Activated T-cell treated with anti-CD3 and anti-CD28 coated beads, Interleukin-2, amount 50 U/mL, for 24 hours (primary cell): ENCODE measurements at regions not wholly inside any gene's neighbourhood (a gene's known extent, or its start where the extent isn't known, plus 50 kb on each side); places are given as distances from the start of the nearest gene placed in this dataset.

Experiments used
- DNase-seq: peaks from one replicate; pipeline ENCODE4 v3.0.0-alpha.2; 2020
- H3K27ac Mint-ChIP-seq: 2 replicates; pipeline ENCODE4 v1.8.0; 2020; ENCODE audit warnings: mild to moderate bottlenecking, mixed read lengths
- H3K27me3 Mint-ChIP-seq: 2 replicates; pipeline ENCODE4 v1.8.0; 2020; ENCODE audit warnings: mixed read lengths
- H3K36me3 Mint-ChIP-seq: 2 replicates; pipeline ENCODE4 v1.8.0; 2020; ENCODE audit warnings: low read depth, mixed read lengths
- H3K4me1 Mint-ChIP-seq: 2 replicates; pipeline ENCODE4 v1.8.0; 2020; ENCODE audit warnings: low read depth, mixed read lengths
- H3K4me3 Mint-ChIP-seq: 2 replicates; pipeline ENCODE4 v1.8.0; 2020; ENCODE audit warnings: mild to moderate bottlenecking, moderate library complexity, mixed read lengths
- H3K9me3 Mint-ChIP-seq: 2 replicates; pipeline ENCODE4 v1.8.0; 2020; ENCODE audit warnings: mixed read lengths

DNA sequence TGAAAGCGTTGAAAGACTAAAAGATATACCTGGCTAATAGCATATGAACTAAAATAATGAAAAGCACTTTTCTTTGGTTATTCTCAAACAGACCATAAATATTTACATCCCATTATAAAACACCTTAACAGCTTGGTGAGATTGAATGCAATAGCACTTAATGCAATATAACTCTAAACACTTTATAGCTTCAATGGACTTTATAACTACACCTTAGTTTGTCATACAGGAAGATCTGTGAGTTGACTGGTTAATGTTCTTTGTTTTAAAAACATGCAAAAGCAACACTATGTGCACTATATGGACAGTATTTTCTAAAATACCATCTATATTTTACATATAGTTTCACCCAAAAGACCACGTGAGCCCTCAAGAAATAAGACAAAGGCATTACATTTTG lies 353.3 kb upstream of the ACVR2A start:
- Mint-ChIP-seq H3K27ac (no peak overlapping the region), H3K4me1 (peaks cover 22% of the 10 kb centered on the region), H3K36me3 (no peaks in the 10 kb centered on the region), H3K9me3 (no peaks in the 10 kb centered on the region), H3K4me3 (no peak overlapping the region), H3K27me3 (no peaks in the 10 kb centered on the region)
- DNase-seq = no peak

DNA sequence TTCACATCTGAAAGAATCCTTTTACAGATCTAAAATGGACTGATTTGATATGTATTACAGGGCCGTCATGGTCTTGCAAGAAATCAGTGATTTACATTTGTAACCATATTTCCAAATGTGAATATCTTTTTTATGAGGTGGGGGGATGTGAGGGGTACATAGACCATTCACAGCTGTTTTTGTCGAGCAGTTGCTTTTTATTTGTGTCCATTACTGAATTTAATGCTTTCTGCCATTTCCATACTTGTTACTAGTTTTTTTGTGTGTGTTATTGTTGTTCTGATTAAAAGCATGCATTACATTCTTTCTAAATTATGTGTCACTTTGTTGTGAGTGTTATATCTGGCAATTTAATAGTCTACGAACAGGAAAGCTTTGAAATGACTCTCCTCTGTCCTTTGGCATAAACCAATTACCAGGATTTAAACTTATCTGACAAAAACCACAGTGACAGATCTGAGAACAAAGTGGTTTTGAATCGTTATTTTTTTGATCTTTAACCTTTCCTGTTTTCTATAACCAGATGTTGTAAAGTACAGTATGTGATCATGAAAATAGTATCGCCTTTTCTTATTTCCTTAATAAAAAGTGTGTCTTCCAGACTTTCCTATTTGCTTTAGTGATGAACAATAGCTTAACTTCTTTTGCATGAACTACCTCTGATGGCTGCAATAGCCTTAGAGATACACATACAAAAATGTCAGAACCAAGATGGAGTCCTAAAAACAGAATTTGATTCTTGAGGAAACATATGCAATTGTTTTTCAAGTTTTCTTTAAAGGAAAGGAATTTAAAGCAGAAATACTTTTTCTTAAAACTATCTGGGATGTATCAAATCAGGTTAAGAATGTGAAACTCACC lies 354.2 kb upstream of the ACVR2A start:
- no peak for DNase-seq
- Mint-ChIP-seq H3K27ac (no peak overlapping the region), H3K4me3 (no peak overlapping the region), H3K27me3 (no peaks in the 10 kb centered on the region), H3K9me3 (no peaks in the 10 kb centered on the region), H3K4me1 (peaks cover 22% of the 10 kb centered on the region), H3K36me3 (no peaks in the 10 kb centered on the region)

DNA sequence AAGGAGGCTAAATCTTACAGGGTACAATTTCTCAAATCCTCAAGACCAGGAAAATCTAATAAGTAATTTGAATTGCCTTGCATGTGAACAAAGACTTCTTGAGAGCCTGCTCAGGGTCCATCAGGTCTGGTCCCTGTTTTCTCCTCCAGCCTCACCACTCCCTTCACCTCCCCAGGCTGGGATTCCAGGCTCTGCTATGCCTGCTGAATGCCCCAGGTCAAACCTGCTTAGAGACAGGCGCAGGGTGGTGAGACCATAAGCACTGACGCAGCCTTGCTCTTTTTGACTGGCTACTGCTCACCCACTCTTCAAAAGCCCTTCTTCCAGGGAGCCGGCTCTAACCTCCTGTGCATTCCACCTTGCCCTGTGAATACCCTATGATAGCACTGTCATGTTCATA lies 356.4 kb upstream of the ACVR2A start:
- Mint-ChIP-seq H3K27ac (no peak overlapping the region), H3K9me3 (no peaks in the 10 kb centered on the region), H3K4me3 (no peak overlapping the region), H3K27me3 (no peaks in the 10 kb centered on the region), H3K4me1 (peaks cover 22% of the 10 kb centered on the region), H3K36me3 (no peaks in the 10 kb centered on the region)
- DNase-seq = no peak

DNA sequence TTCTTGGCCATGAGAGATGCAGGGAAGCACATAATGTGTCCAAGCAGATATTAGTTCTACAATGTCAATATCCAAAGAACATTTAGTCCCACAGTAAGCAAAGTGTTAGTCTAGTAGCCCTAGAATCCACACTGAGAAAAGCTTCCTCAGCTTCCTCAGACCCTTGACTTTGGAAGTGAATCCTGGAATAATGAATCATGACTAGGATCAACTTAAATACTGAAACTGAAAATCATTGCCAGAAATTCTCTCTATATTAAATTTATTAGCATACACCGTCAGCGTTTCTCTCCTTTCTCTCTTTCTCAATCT lies 356.9 kb upstream of the ACVR2A start:
- Mint-ChIP-seq H3K27ac (no peak overlapping the region), H3K4me1 (peaks cover 22% of the 10 kb centered on the region)

DNA sequence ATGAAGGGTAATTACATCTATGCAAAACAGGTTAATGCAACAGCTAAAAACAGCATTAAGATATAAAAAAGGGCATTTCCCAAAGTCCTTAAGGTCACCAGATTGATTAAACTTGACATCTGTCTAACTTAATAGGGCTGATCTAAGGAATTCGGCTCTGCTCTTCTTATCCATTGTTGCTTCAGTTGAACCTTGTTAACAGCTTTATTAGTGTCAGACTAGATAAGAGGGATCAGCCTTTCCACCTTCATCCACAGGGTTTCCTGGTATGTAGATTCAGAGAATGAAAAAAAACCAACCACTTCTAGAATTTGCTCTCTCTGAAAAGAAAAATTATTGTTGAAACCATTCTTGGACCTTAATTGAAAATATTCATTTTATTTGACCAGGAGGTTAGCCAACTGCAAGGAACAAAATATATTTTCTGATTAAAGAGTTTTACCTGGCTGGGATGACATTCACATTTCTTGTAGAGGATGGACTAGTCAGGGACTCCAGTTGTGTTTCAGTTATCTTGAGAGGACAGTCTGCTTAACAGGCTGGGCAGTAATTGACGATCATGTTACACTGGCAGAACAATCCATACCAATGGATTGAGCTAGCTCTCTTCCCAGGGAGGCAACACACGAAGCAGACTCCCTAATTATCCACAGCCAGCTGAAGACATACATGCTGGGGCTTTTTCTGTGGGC lies 357.4 kb upstream of the ACVR2A start:
- Mint-ChIP-seq H3K4me1 (peaks cover 22% of the 10 kb centered on the region), H3K27ac (no peak overlapping the region), H3K4me3 (no peak overlapping the region), H3K9me3 (no peaks in the 10 kb centered on the region), H3K36me3 (no peaks in the 10 kb centered on the region), H3K27me3 (no peaks in the 10 kb centered on the region)
- DNase-seq = no peak

More for the DNA sequence above, 356.9 kb upstream of the ACVR2A start:
- Mint-ChIP-seq H3K27me3 (no peaks in the 10 kb centered on the region), H3K9me3 (no peaks in the 10 kb centered on the region), H3K36me3 (no peaks in the 10 kb centered on the region), H3K4me3 (no peak overlapping the region)
- no peak for DNase-seq

DNA sequence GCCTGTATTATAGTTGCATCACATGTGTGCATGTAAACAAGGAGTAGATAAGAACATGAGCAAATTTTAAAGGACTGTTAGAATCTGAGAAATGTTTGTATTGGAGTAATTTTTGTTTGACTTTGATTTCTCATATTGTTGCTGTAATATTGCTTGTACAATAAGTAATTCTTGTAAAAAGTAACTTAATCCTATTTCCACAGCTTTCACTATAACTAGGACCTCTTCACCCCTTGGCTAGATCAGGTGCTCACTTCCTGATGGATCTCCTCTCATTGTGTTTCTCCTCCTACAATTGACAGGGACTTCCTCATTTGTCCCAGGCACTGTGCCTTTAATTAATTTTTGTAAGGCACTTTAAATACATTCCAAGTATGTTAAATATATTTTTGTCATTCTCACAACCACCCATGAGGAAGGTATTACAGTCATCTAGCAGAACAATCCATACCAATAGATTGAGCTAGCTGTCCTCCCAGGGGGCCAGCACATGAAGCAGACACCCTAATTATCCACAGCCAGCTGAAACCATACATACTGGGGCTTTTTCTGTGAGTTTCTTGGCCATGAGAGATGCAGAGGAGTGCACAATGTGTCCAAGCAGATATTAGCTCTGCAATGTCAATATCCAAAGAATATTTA lies 359.5 kb upstream of the ACVR2A start:
- H3K36me3 Mint-ChIP-seq = no peaks in the 10 kb centered on the region
- peaks cover 10% of the 10 kb centered on the region for H3K4me1 Mint-ChIP-seq
- H3K27me3 Mint-ChIP-seq = no peaks in the 10 kb centered on the region
- DNase-seq = no peak
- no peak overlapping the region for H3K27ac Mint-ChIP-seq
- H3K9me3 Mint-ChIP-seq = no peaks in the 10 kb centered on the region
- no peak overlapping the region for H3K4me3 Mint-ChIP-seq

DNA sequence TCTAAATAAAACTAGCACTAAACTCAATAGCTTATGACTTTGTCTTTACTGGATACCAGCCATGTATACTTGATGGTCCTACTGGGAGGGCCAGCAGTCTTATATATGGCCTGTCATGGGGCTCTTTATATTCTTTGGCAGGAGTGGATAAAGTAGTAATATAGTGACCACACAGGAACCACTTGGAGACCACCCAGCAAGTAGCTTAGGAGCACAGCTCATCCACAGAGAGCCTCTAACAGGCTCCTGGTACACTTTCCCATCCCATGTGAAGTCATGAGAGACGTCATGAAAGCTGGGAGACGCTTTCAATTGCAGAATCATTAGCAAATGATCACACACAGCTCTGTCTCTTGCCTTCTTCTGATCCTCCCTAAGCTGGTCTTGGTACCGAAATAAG lies 360.9 kb upstream of the ACVR2A start:
- peaks cover under 1% of the 10 kb centered on the region for H3K4me1 Mint-ChIP-seq
- H3K4me3 Mint-ChIP-seq = no peak overlapping the region
- no peaks in the 10 kb centered on the region for H3K36me3 Mint-ChIP-seq
- no peaks in the 10 kb centered on the region for H3K9me3 Mint-ChIP-seq
- no peak overlapping the region for H3K27ac Mint-ChIP-seq
- H3K27me3 Mint-ChIP-seq = no peaks in the 10 kb centered on the region
- DNase-seq = no peak

DNA sequence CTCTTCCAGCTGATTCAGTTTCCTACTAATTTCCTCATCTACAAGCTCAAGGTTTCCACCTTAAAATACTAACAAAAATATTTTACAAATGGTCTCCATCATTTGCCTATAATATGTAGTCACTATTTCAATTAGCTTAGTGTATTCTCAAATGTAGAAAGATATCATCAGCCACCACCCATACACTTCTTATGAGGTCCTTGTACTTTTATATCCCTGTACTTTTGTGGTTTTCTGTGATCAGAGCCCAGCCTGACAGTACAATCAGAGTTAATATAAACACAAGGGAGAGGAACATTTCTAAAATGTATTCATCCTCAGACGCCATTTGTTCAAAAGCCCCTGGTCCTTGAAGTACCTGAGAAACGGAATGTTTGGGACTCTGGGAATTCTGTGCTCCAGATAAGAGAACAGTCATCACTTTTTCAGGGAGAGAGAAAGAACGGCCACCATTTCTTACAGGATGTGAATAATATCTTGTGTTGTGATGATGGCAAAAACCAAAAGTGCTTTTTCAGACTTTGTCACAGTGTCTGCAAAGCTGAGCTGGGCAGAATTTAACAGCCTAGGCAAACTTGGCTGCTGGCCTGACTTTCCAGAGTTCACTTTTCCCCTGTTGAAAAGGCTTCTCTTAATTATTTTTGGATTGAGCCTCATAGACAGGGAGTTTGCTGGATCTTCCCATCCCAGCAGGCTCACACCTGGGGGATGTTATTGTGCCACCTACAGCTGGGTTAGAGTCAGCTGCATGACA lies 361.7 kb upstream of the ACVR2A start:
- Mint-ChIP-seq H3K27me3 (no peaks in the 10 kb centered on the region), H3K27ac (no peak overlapping the region), H3K4me1 (no peaks in the 10 kb centered on the region), H3K4me3 (no peak overlapping the region), H3K9me3 (no peaks in the 10 kb centered on the region), H3K36me3 (no peaks in the 10 kb centered on the region)
- no peak for DNase-seq

DNA sequence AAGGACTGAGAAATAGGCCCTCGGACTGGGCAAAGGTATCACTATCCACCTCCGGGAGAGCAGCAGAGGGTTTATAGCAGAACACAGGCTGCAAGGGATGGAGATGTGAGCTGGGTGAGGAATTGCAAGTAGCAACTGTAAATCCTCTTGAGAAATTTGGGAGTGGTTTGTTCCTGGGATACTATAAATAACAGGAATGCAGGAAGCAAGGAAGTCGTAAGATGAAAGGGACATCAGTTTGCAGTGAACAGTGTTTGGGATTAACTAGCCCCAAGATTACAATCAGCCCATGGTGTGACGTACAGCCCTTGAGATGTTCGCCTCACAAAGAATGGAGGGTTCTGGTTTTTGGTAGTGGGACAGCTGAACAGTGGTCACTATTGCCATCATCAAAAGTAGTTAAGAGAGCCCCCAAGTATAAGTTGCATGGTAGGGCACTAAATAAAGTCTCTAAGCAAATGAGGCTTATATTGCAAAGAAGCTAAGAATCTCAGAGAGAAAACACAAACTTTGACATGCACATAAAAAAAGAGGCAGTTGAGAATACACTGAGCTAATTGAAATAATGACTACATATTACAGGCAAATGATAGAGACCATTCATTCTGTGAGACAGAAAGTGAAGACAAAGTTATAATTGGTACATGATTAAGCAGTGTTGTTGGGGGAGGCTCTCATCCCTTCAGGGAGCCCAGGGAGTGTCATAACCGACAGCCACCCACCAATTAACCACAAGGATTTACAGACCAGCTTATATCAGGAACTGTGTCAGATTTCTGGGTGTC lies 362.5 kb upstream of the ACVR2A start:
- Mint-ChIP-seq H3K36me3 (no peaks in the 10 kb centered on the region), H3K27ac (no peak overlapping the region), H3K9me3 (no peaks in the 10 kb centered on the region), H3K4me3 (no peak overlapping the region), H3K4me1 (no peaks in the 10 kb centered on the region), H3K27me3 (no peaks in the 10 kb centered on the region)
- DNase-seq = no peak

DNA sequence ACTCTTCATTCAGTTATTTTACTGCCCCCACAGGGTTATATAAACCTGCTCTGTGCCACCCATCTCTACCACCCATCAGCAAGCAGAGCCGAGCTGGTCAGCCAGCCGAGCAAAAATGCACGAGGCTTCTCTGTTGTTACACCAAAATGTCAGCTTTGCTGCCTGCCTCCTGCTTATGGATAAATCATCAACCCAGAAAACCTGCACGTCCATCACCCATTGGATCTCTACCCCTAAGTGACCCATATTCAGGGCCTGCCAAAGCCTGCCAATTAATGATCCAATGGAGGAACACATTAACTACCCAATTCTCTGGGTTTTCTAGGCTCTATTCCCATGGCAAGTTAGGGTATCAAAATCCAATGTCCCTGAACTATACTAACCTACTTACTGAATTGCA lies 365.5 kb upstream of the ACVR2A start:
- Mint-ChIP-seq H3K4me1 (no peaks in the 10 kb centered on the region), H3K27me3 (no peaks in the 10 kb centered on the region)

DNA sequence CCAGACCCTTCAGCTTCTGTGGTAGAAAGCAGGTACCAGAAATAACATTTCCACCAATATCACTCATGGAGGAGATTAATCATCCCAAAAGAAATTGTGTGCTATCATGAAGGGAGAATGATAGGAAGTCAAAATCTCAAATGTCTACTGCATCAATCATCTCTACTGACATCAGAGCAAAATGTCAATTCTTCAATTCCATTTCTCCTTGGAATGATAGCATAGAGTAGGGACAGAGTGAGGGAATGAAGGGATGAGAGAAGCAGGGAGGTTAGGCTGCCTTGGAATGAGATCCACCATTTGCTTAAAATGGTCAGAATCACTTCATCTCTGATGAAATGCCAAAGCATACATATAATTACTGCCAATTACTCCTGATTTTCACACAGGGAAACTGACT lies 371.8 kb upstream of the ACVR2A start:
- Mint-ChIP-seq H3K4me1 (no peaks in the 10 kb centered on the region), H3K9me3 (no peaks in the 10 kb centered on the region), H3K4me3 (no peak overlapping the region), H3K27ac (no peak overlapping the region), H3K27me3 (no peaks in the 10 kb centered on the region), H3K36me3 (no peaks in the 10 kb centered on the region)
- DNase-seq = no peak

More for the DNA sequence above, 365.5 kb upstream of the ACVR2A start:
- H3K4me3 Mint-ChIP-seq = no peak overlapping the region
- no peaks in the 10 kb centered on the region for H3K9me3 Mint-ChIP-seq
- H3K36me3 Mint-ChIP-seq = no peaks in the 10 kb centered on the region
- H3K27ac Mint-ChIP-seq = no peak overlapping the region
- DNase-seq = no peak

DNA sequence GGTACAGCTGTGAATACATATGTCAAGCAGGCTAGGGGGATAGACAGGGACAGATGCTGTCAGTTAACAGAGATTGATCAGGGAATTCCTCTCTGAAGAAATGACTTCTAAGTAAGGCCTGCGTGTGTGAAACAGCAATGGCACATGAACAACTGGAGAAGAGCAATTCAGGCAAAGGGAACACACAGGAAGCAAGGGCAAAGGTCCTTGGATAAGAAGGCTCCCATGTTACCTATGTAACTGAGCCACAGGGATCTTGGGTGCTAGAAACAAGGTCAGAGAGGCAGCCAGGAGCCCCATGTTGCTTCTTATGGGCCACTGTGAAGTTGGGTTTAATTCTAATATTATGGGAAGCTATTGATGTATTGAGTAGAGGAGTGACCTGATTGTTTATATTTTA lies 373.7 kb upstream of the ACVR2A start:
- no peak overlapping the region for H3K4me3 Mint-ChIP-seq
- H3K36me3 Mint-ChIP-seq = no peaks in the 10 kb centered on the region
- no peaks in the 10 kb centered on the region for H3K4me1 Mint-ChIP-seq
- no peak overlapping the region for H3K27ac Mint-ChIP-seq
- no peaks in the 10 kb centered on the region for H3K9me3 Mint-ChIP-seq
- no peak for DNase-seq
- no peaks in the 10 kb centered on the region for H3K27me3 Mint-ChIP-seq

DNA sequence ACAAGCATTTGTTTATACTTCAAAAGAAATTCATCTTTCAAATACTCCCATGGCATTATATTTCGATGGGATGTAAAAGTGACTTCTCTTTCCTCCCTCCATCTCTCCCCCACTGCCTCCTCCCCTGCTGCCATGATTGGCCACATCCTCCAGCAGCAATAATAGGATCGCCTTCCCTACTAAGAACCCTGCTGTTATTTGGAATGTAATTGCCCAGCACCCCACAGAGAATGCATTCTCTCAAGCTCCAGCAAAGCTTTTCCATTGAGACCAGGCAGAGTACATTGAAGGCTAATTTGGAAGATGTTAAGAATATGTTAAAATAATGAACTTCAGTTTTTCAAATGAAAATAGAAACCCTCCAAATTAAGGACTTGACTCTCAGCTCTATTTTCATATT lies 375.4 kb upstream of the ACVR2A start:
- no peaks in the 10 kb centered on the region for H3K36me3 Mint-ChIP-seq
- H3K27ac Mint-ChIP-seq = no peak overlapping the region
- H3K9me3 Mint-ChIP-seq = no peaks in the 10 kb centered on the region
- no peaks in the 10 kb centered on the region for H3K4me1 Mint-ChIP-seq
- H3K27me3 Mint-ChIP-seq = no peaks in the 10 kb centered on the region
- no peak for DNase-seq
- H3K4me3 Mint-ChIP-seq = no peak overlapping the region

DNA sequence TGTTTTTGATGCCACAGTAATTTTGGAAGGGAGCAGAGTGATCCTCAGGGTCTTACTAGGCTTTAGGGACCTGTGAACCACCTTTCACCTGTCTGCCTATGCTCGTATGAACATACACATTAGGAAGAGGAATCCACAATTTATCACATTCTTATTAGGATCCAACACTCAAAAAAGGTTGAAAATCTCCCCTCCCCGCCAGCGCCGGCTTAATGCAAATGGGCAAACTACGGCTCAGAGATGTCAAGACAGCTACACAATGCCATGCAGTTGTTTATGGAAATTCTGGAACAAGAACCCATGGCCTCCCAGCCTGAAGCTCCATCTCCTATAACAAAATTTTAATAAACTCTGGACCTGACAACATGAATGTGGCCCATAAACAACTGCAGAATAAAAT lies 375.9 kb upstream of the ACVR2A start:
- Mint-ChIP-seq H3K27ac (no peak overlapping the region), H3K4me1 (no peaks in the 10 kb centered on the region), H3K27me3 (no peaks in the 10 kb centered on the region), H3K4me3 (no peak overlapping the region), H3K9me3 (no peaks in the 10 kb centered on the region), H3K36me3 (no peaks in the 10 kb centered on the region)
- DNase-seq = no peak
